Erythroblast (primary cell): ENCODE measurements at regions not wholly inside any gene's neighbourhood (a gene's known extent, or its start where the extent isn't known, plus 50 kb on each side); places are given as distances from the start of the nearest gene placed in this dataset.
"Not testable (repeated sequence)": the region's sequence is repeated elsewhere in the genome, so short reads cannot be mapped to it uniquely, and the experiment has no call there.

Source experiments
- DNase-seq, 2 experiments: peaks; one replicate each; lab custom pipeline; 2025; lab: John Stamatoyannopoulos, UW
- GATA1 ChIP-seq: IDR thresholded peaks from 2 replicates; pipeline ENCODE4 v1.6.1; 2011; ENCODE audit warnings: low read depth, mild to moderate bottlenecking, control low read depth, low read length, moderate library complexity
- POLR2A ChIP-seq: IDR thresholded peaks from 2 replicates; pipeline ENCODE4 v1.6.1; 2011; ENCODE audit warnings: mild to moderate bottlenecking, low read length

GRCh38 chr14:38394767-38395166, 138.9 kb upstream of the CLEC14A start:
- no peak for DNase-seq
- no peak for TF ChIP-seq GATA1
- TF ChIP-seq POLR2A = no peak

DNA sequence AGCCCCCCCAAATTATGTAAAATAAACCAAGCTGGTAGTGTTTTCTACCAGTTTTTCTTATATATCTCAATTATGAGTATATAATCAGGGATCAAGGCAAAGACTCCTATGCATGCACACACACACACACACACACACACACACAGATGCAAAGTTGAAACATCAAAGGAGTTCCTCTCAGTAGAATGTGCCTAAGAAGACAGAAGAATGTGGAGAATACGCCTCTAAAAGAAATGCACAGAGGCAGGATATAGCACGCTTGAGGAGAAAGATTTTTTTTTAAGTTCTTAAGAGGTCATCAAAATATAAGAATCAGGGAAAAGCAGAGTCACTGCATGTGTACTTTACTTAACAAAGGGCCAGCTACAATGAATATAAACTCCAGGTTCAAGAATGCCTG, 138.2 kb upstream of the CLEC14A start:
- no peak for TF ChIP-seq POLR2A
- TF ChIP-seq GATA1 = no peak
- no peak for DNase-seq

- no peak for TF ChIP-seq POLR2A
- TF ChIP-seq GATA1 = no peak
- DNase-seq = no peak
Observed at GRCh38 chr14:38391334-38391733, 135.4 kb upstream of the CLEC14A start.

DNA sequence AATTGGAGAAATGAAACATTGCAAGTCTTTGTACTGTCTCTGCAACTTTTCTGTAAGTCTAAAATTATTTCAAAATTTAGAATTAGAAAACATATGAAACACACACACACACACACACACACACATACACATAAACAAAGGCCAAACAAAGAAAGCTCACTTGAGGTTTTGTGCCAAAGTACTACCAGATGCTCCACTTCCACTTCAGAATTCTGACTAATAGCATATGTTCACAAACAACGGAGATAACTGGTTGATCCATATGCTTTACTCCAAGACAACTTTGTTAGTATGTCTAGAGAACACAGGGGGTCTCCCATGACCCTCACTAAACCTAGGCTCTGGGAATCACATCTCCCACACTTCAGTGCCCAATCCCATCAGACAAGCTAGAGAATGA, 133.8 kb upstream of the CLEC14A start:
- no peak for TF ChIP-seq POLR2A
- no peak for TF ChIP-seq GATA1
- DNase-seq = no peak

DNA sequence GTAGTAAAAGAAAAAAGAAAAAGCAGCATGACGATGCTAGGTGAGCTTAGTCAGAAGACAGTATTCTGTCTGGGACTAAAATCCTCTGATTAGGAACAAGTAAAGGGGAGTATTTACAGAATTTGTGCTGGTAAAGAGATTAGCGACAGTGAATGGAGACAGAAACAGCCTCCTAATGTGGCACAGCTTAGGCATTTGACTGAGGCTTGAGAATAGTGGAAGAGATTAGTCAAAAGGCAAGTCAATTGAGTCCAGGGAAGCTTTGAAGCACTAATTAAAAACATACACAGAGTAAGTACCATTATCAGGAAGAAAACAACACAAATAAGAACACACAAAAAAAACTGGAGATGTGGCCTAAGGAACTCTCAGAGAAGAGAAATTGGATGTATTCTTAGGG, 131.9 kb upstream of the CLEC14A start:
- DNase-seq = no peak
- TF ChIP-seq GATA1 = no peak
- TF ChIP-seq POLR2A = no peak

GRCh38 chr14:38385836-38386235, 129.9 kb upstream of the CLEC14A start:
- no peak for TF ChIP-seq POLR2A
- no peak for TF ChIP-seq GATA1
- DNase-seq = no peak

DNA sequence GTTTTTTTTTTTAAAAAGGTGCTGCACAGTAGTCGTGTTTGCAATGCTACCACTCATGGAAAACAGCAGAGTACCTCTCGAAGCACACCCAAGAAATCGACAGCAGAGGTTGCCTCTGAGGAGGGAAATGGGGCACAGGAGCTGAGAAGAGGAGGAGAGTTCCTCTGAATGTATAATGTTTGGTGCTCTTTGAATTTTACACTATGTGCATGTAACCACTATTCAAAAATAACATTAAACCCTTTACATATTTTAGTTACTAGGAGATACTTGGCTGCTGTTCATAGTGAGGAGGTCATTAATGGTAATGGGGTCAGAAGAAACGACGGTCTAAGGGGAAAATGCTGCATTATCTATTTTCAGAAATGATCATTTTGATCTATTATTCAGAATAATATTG, 129.4 kb upstream of the CLEC14A start:
- no peak for DNase-seq
- TF ChIP-seq POLR2A (no peak), GATA1 (no peak)

GRCh38 chr14:38384741-38385140, 128.8 kb upstream of the CLEC14A start:
- TF ChIP-seq GATA1 = no peak
- no peak for TF ChIP-seq POLR2A
- DNase-seq = no peak

- no peak for DNase-seq
- TF ChIP-seq GATA1 (no peak), POLR2A (no peak)
Observed at GRCh38 chr14:38367922-38368321, 112.0 kb upstream of the CLEC14A start.

DNA sequence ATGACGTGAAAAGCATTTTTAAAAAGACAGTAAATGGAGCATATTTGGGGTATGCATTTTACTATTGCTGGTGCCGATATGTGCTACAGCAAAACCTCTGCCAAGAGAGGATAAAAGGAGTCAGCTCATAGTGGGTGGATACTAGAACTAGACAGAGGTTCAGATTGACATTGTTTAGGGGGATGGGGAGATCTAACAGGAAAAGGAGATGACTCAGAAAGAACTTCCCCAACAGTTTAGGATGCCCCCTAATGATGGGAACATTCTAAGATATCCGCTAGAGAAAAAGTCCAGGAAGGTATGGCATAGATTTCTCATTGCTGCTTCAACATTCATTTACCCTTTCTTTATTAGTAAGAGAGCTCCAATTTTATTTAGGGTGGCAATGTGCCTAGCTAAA, 110.5 kb upstream of the CLEC14A start:
- TF ChIP-seq POLR2A (no peak), GATA1 (no peak)

DNA sequence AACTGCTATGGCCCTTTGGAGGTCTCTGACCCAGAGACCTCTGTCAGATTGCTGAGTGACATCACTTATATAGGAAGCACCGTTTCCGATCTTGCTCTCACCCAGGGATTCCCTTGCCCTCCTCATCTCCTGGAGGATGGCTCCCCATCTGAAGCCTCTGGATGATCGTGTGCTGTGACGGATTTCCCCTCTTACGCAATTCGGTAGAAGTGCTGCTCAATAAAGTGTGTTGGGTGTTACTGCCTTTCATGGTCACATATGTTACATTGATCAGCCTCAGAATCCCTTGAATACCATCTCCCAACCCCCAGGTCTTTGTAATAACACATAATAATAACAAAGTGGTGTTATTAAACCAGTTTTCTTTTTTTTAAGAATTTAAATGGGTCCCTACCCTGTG, 107.3 kb upstream of the CLEC14A start:
- TF ChIP-seq GATA1 = no peak
- no peak for TF ChIP-seq POLR2A
- no peak for DNase-seq

More for the DNA sequence above, 110.5 kb upstream of the CLEC14A start:
- DNase-seq = no peak

DNA sequence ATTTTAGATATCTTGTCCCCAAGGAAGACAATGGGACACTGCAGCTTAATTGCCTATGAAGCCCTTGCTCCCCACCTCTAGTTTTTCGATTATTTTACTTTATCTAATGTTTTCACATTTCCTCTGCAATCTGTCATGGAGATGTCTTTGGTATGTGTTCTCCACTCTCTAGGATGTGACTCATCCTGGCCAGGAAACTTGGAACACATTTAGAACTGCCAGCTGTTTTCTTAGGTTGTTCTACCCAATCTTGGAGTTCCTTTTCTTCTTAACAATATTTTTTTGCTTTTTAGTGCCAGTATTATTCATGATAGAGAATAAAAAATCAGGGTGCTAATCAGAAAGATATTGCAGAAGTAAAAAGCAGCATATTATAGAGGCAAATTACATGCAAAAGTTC, 101.7 kb upstream of the CLEC14A start:
- no peak for DNase-seq
- no peak for TF ChIP-seq GATA1
- TF ChIP-seq POLR2A = no peak

DNA sequence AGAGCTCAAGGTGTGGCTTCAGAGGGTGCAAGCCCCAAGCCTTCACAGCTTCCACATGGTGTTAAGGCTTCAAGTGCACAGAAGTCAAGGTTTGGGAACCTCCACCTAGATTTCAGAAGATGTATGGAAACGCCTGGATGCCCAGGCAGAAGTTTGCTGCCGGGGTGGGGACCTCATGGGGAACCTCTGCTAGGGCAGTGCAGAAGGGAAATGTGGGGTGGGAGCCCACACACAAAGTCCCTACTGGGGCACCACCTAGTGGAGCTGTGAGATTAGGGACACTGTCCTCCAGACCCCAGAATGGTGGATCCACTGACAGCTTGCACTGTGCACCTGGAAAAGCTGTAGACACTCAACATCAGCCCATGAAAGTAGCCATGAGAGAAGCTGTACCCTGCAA, 99.6 kb upstream of the CLEC14A start:
- not testable (repeated sequence) for DNase-seq

DNA sequence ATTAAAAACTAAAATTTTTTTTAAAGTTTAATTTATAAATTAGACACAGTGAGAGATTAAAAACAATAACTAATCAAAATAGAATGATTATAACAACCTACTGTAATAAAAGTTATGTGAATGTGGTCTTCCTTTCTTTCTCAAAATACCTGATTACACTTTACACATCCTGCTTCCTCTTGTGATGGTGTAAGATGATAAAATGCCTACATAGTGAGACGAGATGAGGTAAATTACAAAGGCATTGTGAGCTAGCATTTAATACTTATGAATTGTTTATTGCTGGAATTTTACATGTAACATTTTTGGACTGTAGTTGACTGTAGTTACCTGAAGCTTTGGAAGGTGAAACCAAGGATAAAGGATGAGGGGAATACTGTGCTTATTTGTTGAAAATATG, 94.2 kb upstream of the CLEC14A start:
- DNase-seq = no peak
- TF ChIP-seq POLR2A = no peak
- TF ChIP-seq GATA1 = no peak

DNA sequence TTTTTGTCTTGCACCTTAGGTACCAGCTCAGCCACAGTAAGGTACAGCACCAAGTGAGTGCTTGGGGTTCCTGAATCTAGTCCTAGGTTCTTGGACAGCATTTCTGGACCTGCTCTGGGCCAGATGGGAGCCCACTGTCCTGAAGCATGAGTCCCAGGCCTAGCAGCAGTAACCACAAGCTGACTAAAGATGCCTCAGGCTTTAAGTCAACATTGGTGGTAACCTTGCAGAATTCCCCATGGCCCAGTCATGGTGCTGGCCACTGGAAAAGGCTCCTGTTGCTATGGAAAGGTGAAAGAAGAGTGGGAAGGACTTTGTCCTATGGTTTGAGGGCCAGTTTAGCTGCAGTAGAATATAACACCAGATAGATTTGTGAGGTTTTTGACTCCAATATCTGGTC, 86.9 kb upstream of the CLEC14A start:
- DNase-seq = no peak
- no peak for TF ChIP-seq POLR2A
- TF ChIP-seq GATA1 = no peak

DNA sequence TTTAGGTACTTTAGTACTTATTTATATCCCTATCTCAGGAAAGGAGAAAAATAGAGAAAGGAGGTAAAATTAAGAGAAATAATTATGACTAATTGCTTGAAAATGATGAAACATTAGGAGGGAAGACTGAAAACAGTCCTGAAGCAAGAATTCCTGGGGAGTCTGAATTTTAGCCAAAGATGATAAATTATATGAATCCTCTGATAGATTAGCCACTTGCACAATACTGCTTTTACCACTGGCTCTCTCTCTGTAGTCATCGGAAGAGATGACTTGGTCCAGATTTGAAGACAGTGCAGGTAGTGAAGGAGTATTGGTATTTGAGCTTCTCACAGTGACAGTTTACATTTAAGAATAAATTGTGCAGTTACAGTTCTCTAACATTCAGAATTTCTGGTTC, 83.8 kb upstream of the CLEC14A start:
- TF ChIP-seq POLR2A (no peak), GATA1 (no peak)
- DNase-seq = no peak
